ENCODE measurements at regions not wholly inside any gene's neighbourhood (a gene's known extent, or its start where the extent isn't known, plus 50 kb on each side); places are given as distances from the start of the nearest gene placed in this dataset.
"Not testable (repeated sequence)": the region's sequence is repeated elsewhere in the genome, so short reads cannot be mapped to it uniquely, and the experiment has no call there.

DNA sequence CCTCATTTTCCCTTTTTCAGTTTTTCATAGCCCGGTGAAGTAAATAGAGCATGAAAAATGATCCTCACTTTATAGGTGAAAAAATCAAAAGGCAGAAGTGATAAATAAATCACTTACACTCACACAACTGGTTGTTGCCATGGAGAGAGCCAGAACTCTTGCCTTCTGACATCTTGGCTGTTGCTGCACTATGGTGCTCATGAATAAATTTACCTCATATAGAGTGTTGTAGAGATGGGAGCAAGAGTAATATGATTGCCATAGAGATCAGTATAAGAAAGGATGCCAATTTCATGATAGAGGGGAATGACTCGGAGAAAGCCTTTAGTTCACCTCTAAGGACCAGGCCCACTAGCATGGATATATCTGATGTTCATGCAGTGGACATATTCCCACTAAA, 82.5 kb upstream of the TMEM178A start:
- no peak overlapping the region for H3K4me2 ChIP-seq (ENCODE audit: insufficient read depth, low read length)
- H3K4me3 ChIP-seq (ENCODE audit: low read depth in 1 of 2, low read length in 2 of 2) = no peak overlapping the region
- no peak overlapping the region for H3K27ac ChIP-seq (ENCODE audit: low read length)
- H4K20me1 ChIP-seq (ENCODE audit: insufficient read depth, low read length) = no peaks in the 10 kb centered on the region
- H2AFZ ChIP-seq (ENCODE audit: low read depth, low read length) = no peak overlapping the region
- no peak for DNase-seq
- H3K4me1 ChIP-seq (ENCODE audit: insufficient read depth, low read length) = no peaks in the 10 kb centered on the region
- H3K27me3 ChIP-seq (ENCODE audit: insufficient read depth, low read length, poor library complexity) = no peaks in the 10 kb centered on the region
- no peak for ATAC-seq (ENCODE audit: insufficient read depth, low read depth)
- H3K79me2 ChIP-seq (ENCODE audit: insufficient read depth, low read length) = no peaks in the 10 kb centered on the region
- no peaks in the 10 kb centered on the region for H3K36me3 ChIP-seq (ENCODE audit: insufficient read depth, low read length)
- H3K9me3 ChIP-seq (ENCODE audit: insufficient read depth, low read length, severe bottlenecking) = peaks cover 6% of the 10 kb centered on the region
- TF ChIP-seq, protein P1, sequence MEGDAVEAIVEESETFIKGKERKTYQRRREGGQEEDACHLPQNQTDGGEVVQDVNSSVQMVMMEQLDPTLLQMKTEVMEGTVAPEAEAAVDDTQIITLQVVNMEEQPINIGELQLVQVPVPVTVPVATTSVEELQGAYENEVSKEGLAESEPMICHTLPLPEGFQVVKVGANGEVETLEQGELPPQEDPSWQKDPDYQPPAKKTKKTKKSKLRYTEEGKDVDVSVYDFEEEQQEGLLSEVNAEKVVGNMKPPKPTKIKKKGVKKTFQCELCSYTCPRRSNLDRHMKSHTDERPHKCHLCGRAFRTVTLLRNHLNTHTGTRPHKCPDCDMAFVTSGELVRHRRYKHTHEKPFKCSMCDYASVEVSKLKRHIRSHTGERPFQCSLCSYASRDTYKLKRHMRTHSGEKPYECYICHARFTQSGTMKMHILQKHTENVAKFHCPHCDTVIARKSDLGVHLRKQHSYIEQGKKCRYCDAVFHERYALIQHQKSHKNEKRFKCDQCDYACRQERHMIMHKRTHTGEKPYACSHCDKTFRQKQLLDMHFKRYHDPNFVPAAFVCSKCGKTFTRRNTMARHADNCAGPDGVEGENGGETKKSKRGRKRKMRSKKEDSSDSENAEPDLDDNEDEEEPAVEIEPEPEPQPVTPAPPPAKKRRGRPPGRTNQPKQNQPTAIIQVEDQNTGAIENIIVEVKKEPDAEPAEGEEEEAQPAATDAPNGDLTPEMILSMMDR (IDR thresholded peaks at IDR 0.05; ENCODE audit: borderline replicate concordance, extremely low read depth, low read length, poor library complexity, severe bottlenecking) = no peak
- TF ChIP-seq EZH2 (IDR thresholded peaks at IDR 0.05; ENCODE audit: borderline replicate concordance, low read depth, low read length, severe bottlenecking) = no peak
- H3K9ac ChIP-seq (ENCODE audit: low read depth, low read length) = no peak overlapping the region

DNA sequence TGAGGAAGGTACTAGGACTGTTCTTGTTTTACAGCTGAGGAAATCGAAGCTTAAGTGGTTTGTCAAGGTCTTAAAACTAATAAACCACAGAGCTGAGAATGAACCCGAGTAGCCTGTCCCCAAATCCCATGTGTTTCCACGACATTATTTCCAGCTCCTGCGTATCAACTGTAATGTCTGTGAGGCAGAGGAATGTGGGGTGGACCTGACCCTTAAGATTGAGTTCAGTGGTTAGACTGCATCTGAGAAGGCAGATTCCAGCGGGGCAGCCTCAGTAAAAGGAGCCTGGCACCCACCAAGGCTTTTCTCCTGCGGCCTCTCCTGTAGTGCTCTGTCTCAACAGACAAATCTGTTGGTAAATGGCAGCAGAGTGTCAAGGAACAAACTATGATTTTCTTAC, 81.9 kb upstream of the TMEM178A start:
- H3K9me3 ChIP-seq (ENCODE audit: insufficient read depth, low read length, severe bottlenecking) = peaks cover 6% of the 10 kb centered on the region

DNA sequence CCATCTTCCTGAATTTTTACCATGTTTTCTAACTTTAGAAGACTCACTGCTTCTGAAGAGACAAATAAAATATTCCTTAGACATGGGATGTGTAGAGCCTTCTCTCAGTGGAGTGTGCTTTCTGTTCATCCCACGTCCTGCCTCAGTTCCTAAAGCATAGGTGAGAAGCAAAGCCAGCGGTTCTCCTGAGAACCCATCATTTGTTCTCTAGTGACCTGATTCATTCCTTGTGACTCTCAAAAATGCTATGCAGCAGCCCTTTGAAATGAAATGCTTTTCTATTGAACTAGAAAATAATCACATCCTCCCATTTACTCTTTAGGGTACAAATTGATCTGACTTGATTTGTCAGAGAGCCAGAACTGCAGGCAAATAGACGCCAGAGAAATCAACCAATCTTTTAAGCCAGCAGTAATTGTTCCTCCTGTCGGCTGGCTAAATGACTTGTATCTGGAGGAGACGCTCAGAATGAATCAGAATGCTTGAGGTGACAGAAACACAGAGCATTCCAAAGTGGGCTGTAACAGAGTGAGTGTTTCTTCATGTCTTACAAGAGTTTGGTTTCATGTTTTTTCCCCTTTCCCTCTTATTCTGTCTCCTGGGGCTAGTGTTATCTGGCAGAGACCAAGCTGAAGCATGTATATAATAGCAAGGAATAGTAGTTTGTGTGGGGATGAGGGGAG, 81.3 kb upstream of the TMEM178A start:
- DNase-seq = no peak
- H3K4me3 ChIP-seq (ENCODE audit: low read depth in 1 of 2, low read length in 2 of 2) = no peak overlapping the region
- no peak for TF ChIP-seq EZH2 (IDR thresholded peaks at IDR 0.05; ENCODE audit: borderline replicate concordance, low read depth, low read length, severe bottlenecking)
- no peak overlapping the region for H2AFZ ChIP-seq (ENCODE audit: low read depth, low read length)
- H3K9ac ChIP-seq (ENCODE audit: low read depth, low read length) = no peak overlapping the region
- H3K36me3 ChIP-seq (ENCODE audit: insufficient read depth, low read length) = no peaks in the 10 kb centered on the region
- H3K4me1 ChIP-seq (ENCODE audit: insufficient read depth, low read length) = no peaks in the 10 kb centered on the region
- no peaks in the 10 kb centered on the region for H3K79me2 ChIP-seq (ENCODE audit: insufficient read depth, low read length)
- H3K9me3 ChIP-seq (ENCODE audit: insufficient read depth, low read length, severe bottlenecking) = peaks cover 6% of the 10 kb centered on the region
- no peak for ATAC-seq (ENCODE audit: insufficient read depth, low read depth)
- H3K27me3 ChIP-seq (ENCODE audit: insufficient read depth, low read length, poor library complexity) = no peaks in the 10 kb centered on the region
- H3K4me2 ChIP-seq (ENCODE audit: insufficient read depth, low read length) = no peak overlapping the region
- H4K20me1 ChIP-seq (ENCODE audit: insufficient read depth, low read length) = no peaks in the 10 kb centered on the region
- no peak overlapping the region for H3K27ac ChIP-seq (ENCODE audit: low read length)

More for the DNA sequence above, 81.9 kb upstream of the TMEM178A start:
- no peak for DNase-seq
- Histone ChIP-seq H3K27me3 (ENCODE audit: insufficient read depth, low read length, poor library complexity) (no peaks in the 10 kb centered on the region), H3K4me2 (ENCODE audit: insufficient read depth, low read length) (no peak overlapping the region), H3K79me2 (ENCODE audit: insufficient read depth, low read length) (no peaks in the 10 kb centered on the region), H2AFZ (ENCODE audit: low read depth, low read length) (no peak overlapping the region), H3K4me3 (ENCODE audit: low read depth in 1 of 2, low read length in 2 of 2) (no peak overlapping the region), H3K9ac (ENCODE audit: low read depth, low read length) (no peak overlapping the region), H3K4me1 (ENCODE audit: insufficient read depth, low read length) (no peaks in the 10 kb centered on the region), H3K36me3 (ENCODE audit: insufficient read depth, low read length) (no peaks in the 10 kb centered on the region), H4K20me1 (ENCODE audit: insufficient read depth, low read length) (no peaks in the 10 kb centered on the region), H3K27ac (ENCODE audit: low read length) (no peak overlapping the region)
- no peak for TF ChIP-seq EZH2 (IDR thresholded peaks at IDR 0.05; ENCODE audit: borderline replicate concordance, low read depth, low read length, severe bottlenecking)
- TF ChIP-seq, protein P1 (IDR thresholded peaks at IDR 0.05; ENCODE audit: borderline replicate concordance, extremely low read depth, low read length, poor library complexity, severe bottlenecking) = no peak
- no peak for ATAC-seq (ENCODE audit: insufficient read depth, low read depth)

DNA sequence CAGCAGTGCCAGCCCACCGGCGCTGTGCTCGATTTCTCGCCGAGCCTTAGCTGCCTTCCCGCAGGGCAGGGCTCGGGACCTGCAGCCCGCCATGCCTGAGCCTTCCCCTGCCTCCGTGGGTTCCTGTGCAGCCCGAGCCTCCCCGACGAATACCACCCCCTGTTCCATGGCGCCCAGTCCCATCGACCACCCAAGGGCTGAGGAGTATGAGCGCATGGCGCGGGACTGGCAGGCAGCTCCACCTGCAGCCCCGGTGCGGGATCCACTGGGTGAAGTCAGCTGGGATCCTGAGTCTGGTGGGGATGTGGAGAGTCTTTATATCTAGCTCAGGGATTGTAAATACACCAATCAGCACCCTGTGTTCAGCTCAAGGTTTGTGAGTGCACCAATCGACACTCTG, 80.2 kb upstream of the TMEM178A start:
- H4K20me1 ChIP-seq (ENCODE audit: insufficient read depth, low read length); H2AFZ ChIP-seq (ENCODE audit: low read depth, low read length); H3K9me3 ChIP-seq (ENCODE audit: insufficient read depth, low read length, severe bottlenecking); H3K4me2 ChIP-seq (ENCODE audit: insufficient read depth, low read length); H3K27me3 ChIP-seq (ENCODE audit: insufficient read depth, low read length, poor library complexity); DNase-seq; H3K27ac ChIP-seq (ENCODE audit: low read length); H3K9ac ChIP-seq (ENCODE audit: low read depth, low read length); H3K36me3 ChIP-seq (ENCODE audit: insufficient read depth, low read length); H3K79me2 ChIP-seq (ENCODE audit: insufficient read depth, low read length); ATAC-seq (ENCODE audit: insufficient read depth, low read depth); H3K4me3 ChIP-seq (ENCODE audit: low read depth in 1 of 2, low read length in 2 of 2); H3K4me1 ChIP-seq (ENCODE audit: insufficient read depth, low read length): not testable (repeated sequence)

Measured in DND-41 (cell line).